ENCODE measurements at regions not wholly inside any gene's neighbourhood (a gene's known extent, or its start where the extent isn't known, plus 50 kb on each side); places are given as distances from the start of the nearest gene placed in this dataset.

- ChIA-PET CTCF (no interaction called here), POLR2A (no interaction called here)
- no peak for TF ChIP-seq ZBTB1 (tag by site-specific recombination; IDR thresholded peaks at IDR 0.05)
- TF ChIP-seq ZNF677 (tag by site-specific recombination; IDR thresholded peaks at IDR 0.05): no peak
- TF ChIP-seq ZNF549 (tag by site-specific recombination; IDR thresholded peaks at IDR 0.05): no peak
- no peak for TF ChIP-seq ZNF629 (tag by site-specific recombination; IDR thresholded peaks at IDR 0.05)
- no peak for TF ChIP-seq ZNF184 (tag by site-specific recombination; IDR thresholded peaks at IDR 0.05)
- TF ChIP-seq ZNF449 (tag by site-specific recombination; IDR thresholded peaks at IDR 0.05): no peak
- TF ChIP-seq FEZF1 (tag by site-specific recombination; IDR thresholded peaks at IDR 0.05): no peak
- no peak for TF ChIP-seq KLF8 (tag by site-specific recombination; IDR thresholded peaks at IDR 0.05)
- TF ChIP-seq GFI1B (tag by site-specific recombination; IDR thresholded peaks at IDR 0.05): no peak
- TF ChIP-seq SP2 (tag by site-specific recombination; IDR thresholded peaks at IDR 0.05): no peak
- no peak for TF ChIP-seq ZNF174 (tag by site-specific recombination; IDR thresholded peaks at IDR 0.05)
- TF ChIP-seq ZFP41 (tag by site-specific recombination; IDR thresholded peaks at IDR 0.05; ENCODE audit: borderline replicate concordance): no peak
- TF ChIP-seq PRDM6 (tag by site-specific recombination; IDR thresholded peaks at IDR 0.05): no peak
- TF ChIP-seq ZNF350 (tag by site-specific recombination; IDR thresholded peaks at IDR 0.05): no peak
- no peak for TF ChIP-seq ZNF114 (tag by site-specific recombination; IDR thresholded peaks at IDR 0.05)
- no peak for TF ChIP-seq KLF9 (tag by site-specific recombination; IDR thresholded peaks at IDR 0.05; ENCODE audit: low read depth)
- no peak for TF ChIP-seq BCL11A (tag by site-specific recombination; IDR thresholded peaks at IDR 0.05; ENCODE audit: low read depth)
- no peak for TF ChIP-seq GLI2 (tag by site-specific recombination; IDR thresholded peaks at IDR 0.05; ENCODE audit: borderline replicate concordance, low read depth)
- no peaks in the 10 kb centered on the region for H3K4me1 ChIP-seq (ENCODE audit: control insufficient read depth, insufficient read depth, low read length)
- H3K4me3 ChIP-seq (ENCODE audit: low read depth, low read length): no peak overlapping the region
- H3K36me3 ChIP-seq (ENCODE audit: control insufficient read depth in 2 of 2, insufficient read depth in 1 of 2, low read length in 2 of 2): no peaks in the 10 kb centered on the region
- no peak overlapping the region for H3K27ac ChIP-seq (ENCODE audit: extremely low read depth, low read depth, low read length)
- H3K9me3 ChIP-seq (ENCODE audit: control insufficient read depth, insufficient read depth, low read depth, low read length): no peaks in the 10 kb centered on the region
These were observed 166.7 kb upstream of the KCNIP4 start for GRCh38 chr4:22115262-22115661.

- Histone ChIP-seq H3K36me3 (ENCODE audit: control insufficient read depth in 2 of 2, insufficient read depth in 1 of 2, low read length in 2 of 2) (no peaks in the 10 kb centered on the region), H3K27ac (ENCODE audit: extremely low read depth, low read depth, low read length) (no peak overlapping the region), H3K4me3 (ENCODE audit: low read depth, low read length) (no peak overlapping the region), H3K4me1 (ENCODE audit: control insufficient read depth, insufficient read depth, low read length) (no peaks in the 10 kb centered on the region), H3K9me3 (ENCODE audit: control insufficient read depth, insufficient read depth, low read depth, low read length) (no peaks in the 10 kb centered on the region)
- ChIA-PET CTCF (interaction anchor here (0.9 kb wide), 1 partner anchor 27 kb away, joined by 3 read pairs; no protein-coding TSS in a partner anchor), POLR2A (no interaction called here)
- TF ChIP-seq ZNF518A (tag by site-specific recombination; conservative IDR thresholded peaks at IDR 0.05; ENCODE audit: low read depth) (no peak), ZNF362 (tag by site-specific recombination; IDR thresholded peaks at IDR 0.05) (no peak), ZNF792 (tag by site-specific recombination; IDR thresholded peaks at IDR 0.05) (no peak), ZNF266 (tag by site-specific recombination; IDR thresholded peaks at IDR 0.05; ENCODE audit: low read depth) (no peak), ZBTB1 (tag by site-specific recombination; IDR thresholded peaks at IDR 0.05) (no peak), ZSCAN16 (tag by site-specific recombination; IDR thresholded peaks at IDR 0.05) (no peak), ZNF280D (tag by site-specific recombination; IDR thresholded peaks at IDR 0.05) (no peak), SCRT2 (tag by site-specific recombination; IDR thresholded peaks at IDR 0.05) (no peak)
These were observed 155.2 kb upstream of the KCNIP4 start for GRCh38 chr4:22103768-22104167.

Measured in HEK293 (cell line).